Type B pancreatic cell (in vitro differentiated cells): ENCODE measurements at regions not wholly inside any gene's neighbourhood (a gene's known extent, or its start where the extent isn't known, plus 50 kb on each side); places are given as distances from the start of the nearest gene placed in this dataset.

Experiments
- DNase-seq: peaks from one replicate; pipeline ENCODE4 v3.0.0; 2021; ENCODE audit warnings: mixed read lengths; ENCODE audit not compliant: unreplicated experiment; ENCODE audit errors: extremely low spot score
- H3K27ac Mint-ChIP-seq: 2 replicates; pipeline ENCODE4 v1.8.0; 2021; ENCODE audit warnings: mild to moderate bottlenecking, mixed read lengths
- H3K27me3 Mint-ChIP-seq: 2 replicates; pipeline ENCODE4 v1.8.0; 2021; ENCODE audit warnings: mixed read lengths
- H3K36me3 Mint-ChIP-seq: 2 replicates; pipeline ENCODE4 v1.8.0; 2021; ENCODE audit warnings: mixed read lengths
- H3K4me1 Mint-ChIP-seq: one replicate; pipeline ENCODE4 v1.8.0; 2021; ENCODE audit warnings: mixed read lengths; ENCODE audit not compliant: unreplicated experiment
- H3K4me3 Mint-ChIP-seq: 2 replicates; pipeline ENCODE4 v1.8.0; 2021; ENCODE audit warnings: mild to moderate bottlenecking, mixed read lengths
- H3K9me3 Mint-ChIP-seq: 2 replicates; pipeline ENCODE4 v1.8.0; 2021; ENCODE audit warnings: mixed read lengths
- CTCF ChIP-seq: fragments of 200-600 bp; sonication (generic); conservative IDR thresholded peaks from 2 replicates; pipeline ENCODE4 v1.5.0; 2021; ENCODE audit warnings: antibody characterized with exemption, mild to moderate bottlenecking

- H3K36me3 Mint-ChIP-seq, result no peaks in the 10 kb centered on the region
- peaks cover 26% of the 10 kb centered on the region for H3K27me3 Mint-ChIP-seq
- H3K4me3 Mint-ChIP-seq, result no peak overlapping the region
- TF ChIP-seq CTCF, result no peak
- H3K27ac Mint-ChIP-seq, result no peak overlapping the region
- no peaks in the 10 kb centered on the region for H3K9me3 Mint-ChIP-seq
- peaks cover 12% of the 10 kb centered on the region for H3K4me1 Mint-ChIP-seq
- DNase-seq, result no peak
Observed at GRCh38 chr5:110104726-110105669, 415.3 kb downstream of the MAN2A1 start.

DNA sequence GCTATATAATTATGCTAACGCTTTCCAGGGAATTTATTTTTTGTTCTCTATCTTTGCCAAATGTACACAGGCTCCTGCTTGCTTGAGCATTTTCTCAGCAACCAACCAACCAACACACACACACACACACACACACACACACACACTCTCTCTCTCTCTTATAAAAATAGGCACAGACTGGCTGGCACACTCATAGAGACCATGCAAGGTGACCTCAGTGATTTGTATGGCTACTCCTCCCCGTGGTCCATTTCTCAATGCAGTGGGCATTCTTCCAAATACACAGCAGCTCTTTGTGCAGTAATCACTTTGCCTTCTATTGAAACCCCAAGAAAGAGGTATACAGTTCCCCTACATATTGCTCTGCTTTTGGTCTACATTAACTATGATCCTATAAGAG lies 416.0 kb downstream of the MAN2A1 start:
- Mint-ChIP-seq H3K4me3 (no peak overlapping the region), H3K4me1 (peaks cover 12% of the 10 kb centered on the region), H3K36me3 (no peaks in the 10 kb centered on the region), H3K9me3 (no peaks in the 10 kb centered on the region), H3K27me3 (peaks cover 26% of the 10 kb centered on the region), H3K27ac (no peak overlapping the region)
- no peak for DNase-seq
- no peak for TF ChIP-seq CTCF

GRCh38 chr5:110106750-110107149 lies 417.0 kb downstream of the MAN2A1 start:
- Mint-ChIP-seq H3K36me3 (no peaks in the 10 kb centered on the region), H3K9me3 (no peaks in the 10 kb centered on the region), H3K27me3 (peaks cover 26% of the 10 kb centered on the region), H3K4me3 (no peak overlapping the region), H3K4me1 (peaks cover 12% of the 10 kb centered on the region), H3K27ac (no peak overlapping the region)
- TF ChIP-seq CTCF, result no peak
- no peak for DNase-seq

GRCh38 chr5:110108520-110108919 lies 418.8 kb downstream of the MAN2A1 start:
- no peak overlapping the region for H3K4me3 Mint-ChIP-seq
- peaks cover 12% of the 10 kb centered on the region for H3K4me1 Mint-ChIP-seq
- H3K9me3 Mint-ChIP-seq, result no peaks in the 10 kb centered on the region
- TF ChIP-seq CTCF, result no peak
- H3K27ac Mint-ChIP-seq, result no peak overlapping the region
- DNase-seq, result no peak
- H3K36me3 Mint-ChIP-seq, result no peaks in the 10 kb centered on the region
- H3K27me3 Mint-ChIP-seq, result peaks cover 17% of the 10 kb centered on the region

GRCh38 chr5:110109667-110110066 lies 419.9 kb downstream of the MAN2A1 start:
- no peaks in the 10 kb centered on the region for H3K36me3 Mint-ChIP-seq
- H3K4me3 Mint-ChIP-seq, result no peak overlapping the region
- peaks cover 12% of the 10 kb centered on the region for H3K4me1 Mint-ChIP-seq
- no peak for DNase-seq
- TF ChIP-seq CTCF, result no peak
- H3K9me3 Mint-ChIP-seq, result peaks cover 5% of the 10 kb centered on the region
- no peak overlapping the region for H3K27ac Mint-ChIP-seq
- H3K27me3 Mint-ChIP-seq, result peaks cover 12% of the 10 kb centered on the region
